GM21723 (cell line): ENCODE measurements at regions not wholly inside any gene's neighbourhood (a gene's known extent, or its start where the extent isn't known, plus 50 kb on each side); places are given as distances from the start of the nearest gene placed in this dataset.

Source experiments
- ATAC-seq: cut with Tn5 transposase; IDR thresholded peaks from one replicate; pipeline ENCODE4 v1.9.1; 2021; ENCODE audit warnings: mild to moderate bottlenecking, moderate library complexity; ENCODE audit not compliant: unreplicated experiment

- no peak for ATAC-seq
Measured at GRCh38 chr6:166877906-166878305, 78.4 kb downstream of the RNASET2 start.

GRCh38 chr6:166877349-166877748 is 79.0 kb downstream of the RNASET2 start:
- no peak for ATAC-seq

- ATAC-seq, result no peak
Measured at GRCh38 chr6:166872531-166873009, 83.8 kb downstream of the RNASET2 start.

GRCh38 chr6:166870602-166871208 is 85.6 kb downstream of the RNASET2 start:
- no peak for ATAC-seq

GRCh38 chr6:166866839-166867637 is 89.3 kb downstream of the RNASET2 start:
- no peak for ATAC-seq

GRCh38 chr6:166864333-166864732 is 92.0 kb downstream of the RNASET2 start:
- ATAC-seq, result no peak

- ATAC-seq, result peak; percentile 45
Measured at GRCh38 chr6:166862978-166863530, 93.3 kb downstream of the RNASET2 start.

GRCh38 chr6:166862287-166862977 is 93.9 kb downstream of the RNASET2 start:
- ATAC-seq, result peak; percentile 67

- peak; percentile 39 for ATAC-seq
Measured at GRCh38 chr6:166861961-166862286, 94.4 kb downstream of the RNASET2 start.

- no peak for ATAC-seq
Measured at GRCh38 chr6:166861304-166861703, 95.0 kb downstream of the RNASET2 start.

- no peak for ATAC-seq
Measured at GRCh38 chr6:166860392-166860791, 96.0 kb downstream of the RNASET2 start.

GRCh38 chr6:166855416-166855815 is 100.9 kb downstream of the RNASET2 start:
- ATAC-seq, result no peak

- no peak for ATAC-seq
Measured at GRCh38 chr6:166853371-166854325, 102.7 kb downstream of the RNASET2 start.

GRCh38 chr6:166852451-166852975 is 103.8 kb downstream of the RNASET2 start:
- no peak for ATAC-seq

GRCh38 chr6:166851911-166852310 is 104.4 kb downstream of the RNASET2 start:
- no peak for ATAC-seq

GRCh38 chr6:166851426-166851825 is 104.9 kb downstream of the RNASET2 start:
- no peak for ATAC-seq

GRCh38 chr6:166850677-166851076 is 105.7 kb downstream of the RNASET2 start:
- ATAC-seq, result no peak

GRCh38 chr6:166849749-166850183 is 106.6 kb downstream of the RNASET2 start:
- ATAC-seq, result peak; percentile 67

GRCh38 chr6:166848979-166849748 is 107.2 kb downstream of the RNASET2 start:
- ATAC-seq, result no peak
